Breast epithelium (tissue), 3 donors: ENCODE measurements at regions not wholly inside any gene's neighbourhood (a gene's known extent, or its start where the extent isn't known, plus 50 kb on each side); places are given as distances from the start of the nearest gene placed in this dataset.

Experiments used
- CTCF ChIP-seq, 3 donors: fragments of 450-650 bp; IDR thresholded peaks; one replicate each; pipeline ENCODE4 v1.5.1; 2016 to 2017; ENCODE audit warnings: antibody characterized with exemption in 3 of 3, mild to moderate bottlenecking in 3 of 3, moderate library complexity in 3 of 3
- POLR2A ChIP-seq: fragments of 450-650 bp; IDR thresholded peaks from one replicate; pipeline ENCODE4 v1.6.1; 2016; ENCODE audit warnings: antibody characterized with exemption, mild to moderate bottlenecking, moderate library complexity
- POLR2AphosphoS5 ChIP-seq, 3 donors: sonication (generic); formaldehyde crosslinking; IDR thresholded peaks; one replicate each; pipeline ENCODE4 v1.6.1; 2017; ENCODE audit warnings: antibody characterized with exemption in 3 of 3

GRCh38 chr16:80258407-80258806 lies 282.4 kb upstream of the DYNLRB2 start:
- no peak for TF ChIP-seq CTCF (IDR thresholded peaks at IDR 0.05)
- no peak for TF ChIP-seq POLR2A
- no peak for TF ChIP-seq POLR2AphosphoS5 (IDR thresholded peaks at IDR 0.05)
